Cardiac muscle cell (in vitro differentiated cells and primary cell): ENCODE measurements at regions not wholly inside any gene's neighbourhood (a gene's known extent, or its start where the extent isn't known, plus 50 kb on each side); places are given as distances from the start of the nearest gene placed in this dataset.

Source experiments
- DNase-seq, 2 donors: peaks; one replicate each; pipeline versions ENCODE4 v3.0.0 to v3.0.0-alpha.2; 2010 to 2017; ENCODE audit warnings: low read depth in 1 of 2, low spot score in 1 of 2
- H3K27ac ChIP-seq: fragments of 200-600 bp; sonication (generic); 2 replicates; pipeline ENCODE4 v1.5.1; 2016
- H3K27me3 ChIP-seq: fragments of 200-600 bp; sonication (generic); 2 replicates; pipeline ENCODE4 v1.6.0; 2016; ENCODE audit warnings: control low read depth
- H3K36me3 ChIP-seq: fragments of 200-600 bp; sonication (generic); 2 replicates; pipeline ENCODE4 v1.5.1; 2016; ENCODE audit warnings: control low read depth
- H3K4me1 ChIP-seq: fragments of 200-600 bp; sonication (generic); 2 replicates; pipeline ENCODE4 v1.8.1; 2017; ENCODE audit warnings: low read depth, mild to moderate bottlenecking, mixed run types
- H3K4me3 ChIP-seq: fragments of 200-600 bp; sonication (generic); 2 replicates; pipeline ENCODE4 v1.5.1; 2016; ENCODE audit warnings: mild to moderate bottlenecking
- H3K9me3 ChIP-seq: fragments of 200-600 bp; sonication (generic); 2 replicates; pipeline ENCODE4 v1.5.1; 2017; ENCODE audit warnings: low read depth, mild to moderate bottlenecking, control low read depth
- CTCF ChIP-seq: IDR thresholded peaks from 2 replicates; pipeline ENCODE4 v1.5.1; 2012; ENCODE audit warnings: low read depth, mild to moderate bottlenecking, low read length

GRCh38 chr17:77381731-77382130, 241.0 kb downstream of the SEC14L1 start:
- TF ChIP-seq CTCF = no peak
- no peaks in the 10 kb centered on the region for H3K9me3 ChIP-seq
- no peaks in the 10 kb centered on the region for H3K36me3 ChIP-seq
- H3K4me3 ChIP-seq = no peak overlapping the region
- peaks cover 57% of the 10 kb centered on the region for H3K4me1 ChIP-seq
- no peaks in the 10 kb centered on the region for H3K27me3 ChIP-seq
- peak overlapping the region; percentile 47 for H3K27ac ChIP-seq
- DNase-seq = no peak

- Histone ChIP-seq H3K36me3 (no peaks in the 10 kb centered on the region), H3K4me1 (peaks cover 64% of the 10 kb centered on the region), H3K9me3 (no peaks in the 10 kb centered on the region), H3K27me3 (no peaks in the 10 kb centered on the region), H3K27ac (peak overlapping the region; percentile 90), H3K4me3 (no peak overlapping the region)
- TF ChIP-seq CTCF = no peak
- no peak for DNase-seq
Measured at GRCh38 chr17:77382356-77382911, 241.7 kb downstream of the SEC14L1 start.

- peak in 1 of 2 donors; percentile 65 for DNase-seq
- no peaks in the 10 kb centered on the region for H3K36me3 ChIP-seq
- no peak for TF ChIP-seq CTCF
- no peak overlapping the region for H3K4me3 ChIP-seq
- H3K9me3 ChIP-seq = no peaks in the 10 kb centered on the region
- peaks cover 70% of the 10 kb centered on the region for H3K4me1 ChIP-seq
- no peaks in the 10 kb centered on the region for H3K27me3 ChIP-seq
- H3K27ac ChIP-seq = peak overlapping the region; percentile 90
Measured at GRCh38 chr17:77382966-77383612, 242.3 kb downstream of the SEC14L1 start.

GRCh38 chr17:77383613-77384608, 243.1 kb downstream of the SEC14L1 start:
- peaks cover 79% of the 10 kb centered on the region for H3K4me1 ChIP-seq

More at GRCh38 chr17:77383613-77384608, 243.1 kb downstream of the SEC14L1 start:
- H3K9me3 ChIP-seq = no peaks in the 10 kb centered on the region
- peak overlapping the region; percentile 90 for H3K27ac ChIP-seq
- no peaks in the 10 kb centered on the region for H3K36me3 ChIP-seq
- DNase-seq = no peak
- no peak for TF ChIP-seq CTCF
- no peak overlapping the region for H3K4me3 ChIP-seq
- H3K27me3 ChIP-seq = no peaks in the 10 kb centered on the region
